SK-N-SH (cell line): ENCODE measurements at regions not wholly inside any gene's neighbourhood (a gene's known extent, or its start where the extent isn't known, plus 50 kb on each side); places are given as distances from the start of the nearest gene placed in this dataset.

ENCODE experiments used
- CHD2 ChIP-seq: fragments of 150-350 bp; IDR thresholded peaks from 2 replicates; pipeline ENCODE4 v1.6.1; 2018; ENCODE audit warnings: low read length; ENCODE audit not compliant: partially characterized antibody
- EP300 ChIP-seq, 2 experiments: IDR thresholded peaks; 2 replicates each; pipeline versions ENCODE4 v1.4.0 to v1.6.1; 2012; ENCODE audit warnings: borderline replicate concordance in 1 of 2, low read depth in 1 of 2, low read length in 1 of 2
- GABPA ChIP-seq: IDR thresholded peaks from 2 replicates; pipeline ENCODE4 v1.4.0; 2012; ENCODE audit warnings: low read depth, mild to moderate bottlenecking
- MXI1 ChIP-seq: IDR thresholded peaks from 2 replicates; pipeline ENCODE4 v1.6.1; 2012; ENCODE audit warnings: mild to moderate bottlenecking, low read depth, low read length, improper control_type of control experiment
- POLR2AphosphoS5 ChIP-seq: IDR thresholded peaks from 2 replicates; pipeline ENCODE4 v1.6.1; 2012; ENCODE audit warnings: low read depth, low read length
- SIN3A ChIP-seq: IDR thresholded peaks from 2 replicates; pipeline ENCODE4 v1.6.1; 2012; ENCODE audit warnings: low read depth, mild to moderate bottlenecking, low read length, moderate library complexity, borderline replicate concordance
- TAF1 ChIP-seq: IDR thresholded peaks from 2 replicates; pipeline ENCODE4 v1.6.1; 2012; ENCODE audit warnings: low read depth, mild to moderate bottlenecking, low read length, moderate library complexity, borderline replicate concordance
- YY1 ChIP-seq: IDR thresholded peaks from 2 replicates; pipeline ENCODE4 v1.4.0; 2012; ENCODE audit warnings: low read depth, mild to moderate bottlenecking
- TF ChIP-seq, protein P1 (sequence below): fragments of 200-600 bp; sonication (generic); IDR thresholded peaks from 2 replicates; pipeline ENCODE4 v1.6.1; 2017; ENCODE audit warnings: antibody characterized with exemption, mild to moderate bottlenecking, moderate library complexity
- TF ChIP-seq, protein P2 (sequence below): IDR thresholded peaks from 2 replicates; pipeline ENCODE4 v1.6.1; 2012; ENCODE audit warnings: mild to moderate bottlenecking, low read depth, low read length, moderate library complexity

DNA sequence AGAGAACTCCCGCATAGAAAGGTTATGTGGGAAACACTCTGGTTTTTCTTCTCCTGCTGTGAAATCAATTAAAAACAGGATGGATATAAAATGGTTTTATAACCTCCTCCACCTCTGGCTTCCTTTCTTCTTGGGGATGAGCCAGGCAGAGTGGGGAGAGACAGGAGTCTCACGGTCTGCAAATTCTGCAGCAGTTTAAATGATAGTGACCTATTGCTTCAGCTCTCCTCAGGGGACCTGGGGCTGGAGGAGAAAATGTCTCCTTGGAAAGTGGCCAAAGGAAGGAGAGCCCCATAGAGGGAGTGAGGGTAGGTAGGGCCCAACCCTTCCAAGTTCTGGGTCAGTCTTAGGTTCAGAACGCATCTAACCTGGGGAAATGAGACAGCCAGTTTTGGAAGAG lies 118.8 kb downstream of the MTX3 start:
- TF ChIP-seq, protein P1, sequence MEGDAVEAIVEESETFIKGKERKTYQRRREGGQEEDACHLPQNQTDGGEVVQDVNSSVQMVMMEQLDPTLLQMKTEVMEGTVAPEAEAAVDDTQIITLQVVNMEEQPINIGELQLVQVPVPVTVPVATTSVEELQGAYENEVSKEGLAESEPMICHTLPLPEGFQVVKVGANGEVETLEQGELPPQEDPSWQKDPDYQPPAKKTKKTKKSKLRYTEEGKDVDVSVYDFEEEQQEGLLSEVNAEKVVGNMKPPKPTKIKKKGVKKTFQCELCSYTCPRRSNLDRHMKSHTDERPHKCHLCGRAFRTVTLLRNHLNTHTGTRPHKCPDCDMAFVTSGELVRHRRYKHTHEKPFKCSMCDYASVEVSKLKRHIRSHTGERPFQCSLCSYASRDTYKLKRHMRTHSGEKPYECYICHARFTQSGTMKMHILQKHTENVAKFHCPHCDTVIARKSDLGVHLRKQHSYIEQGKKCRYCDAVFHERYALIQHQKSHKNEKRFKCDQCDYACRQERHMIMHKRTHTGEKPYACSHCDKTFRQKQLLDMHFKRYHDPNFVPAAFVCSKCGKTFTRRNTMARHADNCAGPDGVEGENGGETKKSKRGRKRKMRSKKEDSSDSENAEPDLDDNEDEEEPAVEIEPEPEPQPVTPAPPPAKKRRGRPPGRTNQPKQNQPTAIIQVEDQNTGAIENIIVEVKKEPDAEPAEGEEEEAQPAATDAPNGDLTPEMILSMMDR, result no peak
- TF ChIP-seq POLR2AphosphoS5, result no peak
- TF ChIP-seq, protein P2, sequence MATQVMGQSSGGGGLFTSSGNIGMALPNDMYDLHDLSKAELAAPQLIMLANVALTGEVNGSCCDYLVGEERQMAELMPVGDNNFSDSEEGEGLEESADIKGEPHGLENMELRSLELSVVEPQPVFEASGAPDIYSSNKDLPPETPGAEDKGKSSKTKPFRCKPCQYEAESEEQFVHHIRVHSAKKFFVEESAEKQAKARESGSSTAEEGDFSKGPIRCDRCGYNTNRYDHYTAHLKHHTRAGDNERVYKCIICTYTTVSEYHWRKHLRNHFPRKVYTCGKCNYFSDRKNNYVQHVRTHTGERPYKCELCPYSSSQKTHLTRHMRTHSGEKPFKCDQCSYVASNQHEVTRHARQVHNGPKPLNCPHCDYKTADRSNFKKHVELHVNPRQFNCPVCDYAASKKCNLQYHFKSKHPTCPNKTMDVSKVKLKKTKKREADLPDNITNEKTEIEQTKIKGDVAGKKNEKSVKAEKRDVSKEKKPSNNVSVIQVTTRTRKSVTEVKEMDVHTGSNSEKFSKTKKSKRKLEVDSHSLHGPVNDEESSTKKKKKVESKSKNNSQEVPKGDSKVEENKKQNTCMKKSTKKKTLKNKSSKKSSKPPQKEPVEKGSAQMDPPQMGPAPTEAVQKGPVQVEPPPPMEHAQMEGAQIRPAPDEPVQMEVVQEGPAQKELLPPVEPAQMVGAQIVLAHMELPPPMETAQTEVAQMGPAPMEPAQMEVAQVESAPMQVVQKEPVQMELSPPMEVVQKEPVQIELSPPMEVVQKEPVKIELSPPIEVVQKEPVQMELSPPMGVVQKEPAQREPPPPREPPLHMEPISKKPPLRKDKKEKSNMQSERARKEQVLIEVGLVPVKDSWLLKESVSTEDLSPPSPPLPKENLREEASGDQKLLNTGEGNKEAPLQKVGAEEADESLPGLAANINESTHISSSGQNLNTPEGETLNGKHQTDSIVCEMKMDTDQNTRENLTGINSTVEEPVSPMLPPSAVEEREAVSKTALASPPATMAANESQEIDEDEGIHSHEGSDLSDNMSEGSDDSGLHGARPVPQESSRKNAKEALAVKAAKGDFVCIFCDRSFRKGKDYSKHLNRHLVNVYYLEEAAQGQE, result no peak
- no peak for TF ChIP-seq CHD2
- TF ChIP-seq EP300 (IDR thresholded peaks at IDR 0.05; ENCODE audit: borderline replicate concordance in 1 of 2, low read depth in 1 of 2, low read length in 1 of 2), result no peak
- TF ChIP-seq MXI1, result no peak
- TF ChIP-seq TAF1, result no peak
- TF ChIP-seq GABPA, result no peak
- no peak for TF ChIP-seq SIN3A
- TF ChIP-seq YY1, result no peak
